Body of pancreas (tissue), 4 donors: ENCODE measurements at regions not wholly inside any gene's neighbourhood (a gene's known extent, or its start where the extent isn't known, plus 50 kb on each side); places are given as distances from the start of the nearest gene placed in this dataset.

Source experiments
- CTCF ChIP-seq, 7 experiments: fragments of 450-650 bp in 4 of 7; fragments of 200-600 bp in 3 of 7; sonication (generic) in 3 of 7; IDR thresholded peaks; one replicate each; pipeline ENCODE4 v1.5.1; 2016 to 2019; ENCODE audit warnings: antibody characterized with exemption in 7 of 7
- POLR2A ChIP-seq, 3 donors: fragments of 450-650 bp; IDR thresholded peaks; one replicate each; pipeline ENCODE4 v1.6.1; 2016; ENCODE audit warnings: antibody characterized with exemption in 3 of 3, mild to moderate bottlenecking in 2 of 3

DNA sequence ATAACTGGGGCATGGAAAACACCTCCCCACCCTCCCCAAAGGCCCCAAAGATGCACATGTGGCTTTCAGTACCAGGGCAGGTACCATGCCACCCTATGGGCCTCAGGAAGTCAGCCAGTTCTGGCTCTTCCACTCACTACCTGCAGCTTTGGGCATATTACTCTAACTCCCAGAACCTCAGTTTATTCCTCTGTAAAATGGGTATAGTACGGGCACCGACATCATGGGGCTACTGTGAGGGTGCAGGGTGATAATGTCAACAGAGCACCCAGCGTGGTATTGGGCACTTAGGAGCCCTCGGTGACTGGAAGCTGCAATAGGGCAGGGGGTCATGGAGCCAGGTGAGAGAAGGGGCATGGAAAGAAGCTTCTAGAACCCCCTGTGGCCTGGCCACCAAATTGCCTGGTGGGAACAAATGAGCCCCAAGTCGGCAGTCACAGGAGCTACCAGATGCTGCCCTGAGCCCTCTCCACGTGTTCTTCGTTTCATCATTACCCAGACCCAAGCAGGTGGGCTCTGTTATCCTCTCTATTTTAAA lies 512.1 kb downstream of the SHQ1 start:
- TF ChIP-seq CTCF (IDR thresholded peaks at IDR 0.05) (no peak), POLR2A (IDR thresholded peaks at IDR 0.05) (no peak)
